ENCODE measurements at regions not wholly inside any gene's neighbourhood (a gene's known extent, or its start where the extent isn't known, plus 50 kb on each side); places are given as distances from the start of the nearest gene placed in this dataset.

- TF ChIP-seq POLR2A (IDR thresholded peaks at IDR 0.05; ENCODE audit: low read length) (no peak), GATA1 (IDR thresholded peaks at IDR 0.05; ENCODE audit: low read depth, low read length) (no peak)
Measured at GRCh38 chr18:30135938-30136337, 906.6 kb downstream of the DSC3 start.

All from erythroblast (primary cell).